ENCODE measurements at regions not wholly inside any gene's neighbourhood (a gene's known extent, or its start where the extent isn't known, plus 50 kb on each side); places are given as distances from the start of the nearest gene placed in this dataset.

DNA sequence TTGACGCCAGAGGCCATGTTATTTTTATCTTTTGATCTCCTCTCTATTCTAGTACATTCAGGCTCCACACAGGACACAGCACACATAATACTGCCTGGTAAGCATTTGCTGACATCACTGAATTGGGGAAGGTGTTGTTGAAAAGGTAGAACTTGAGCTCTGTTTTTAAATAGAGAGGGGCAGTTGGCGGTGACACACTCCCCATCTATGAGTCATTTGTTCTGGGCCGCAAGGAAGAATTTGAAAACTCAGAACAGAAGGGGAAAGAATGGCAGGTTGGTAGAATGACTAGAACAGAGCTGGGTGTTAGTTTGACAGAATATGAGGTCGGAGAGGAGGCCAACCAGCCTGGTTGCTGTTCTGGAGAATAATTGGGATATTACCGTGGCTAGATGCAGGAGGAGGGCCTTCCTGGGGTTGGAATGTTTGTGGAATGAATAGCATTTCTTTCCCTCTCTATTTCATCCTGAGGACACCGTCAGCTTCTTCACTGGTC lies 52.1 kb upstream of the ERRFI1 start:
- Histone ChIP-seq H4K8ac (ENCODE audit: low read depth in 2 of 2, low read length in 2 of 2) (peak overlapping the region; percentile 34 to 71), H2BK20ac (ENCODE audit: low read depth, low read length) (peak overlapping the region; percentile 86), H2AK5ac (ENCODE audit: low read depth, low read length) (peak overlapping the region; percentile 79), H3K4me2 (ENCODE audit: low read depth, low read length) (peak overlapping the region; percentile 37; the same call in 1 of the 2 replicates), H3K18ac (ENCODE audit: low read depth, low read length) (peak overlapping the region; percentile 68), H3K4ac (ENCODE audit: low read depth, low read length) (peak overlapping the region; percentile 74), H3K14ac (replicated peaks; ENCODE audit: low read depth, low read length) (peak overlapping the region; percentile 28; the same call in 1 of the 2 replicates), H3K9me3 (ENCODE audit: control insufficient read depth, insufficient read depth, low read length) (no peaks in the 10 kb centered on the region), H3K27ac (ENCODE audit: insufficient read depth, low read length) (peak overlapping the region; percentile 38), H4K5ac (ENCODE audit: low read depth, low read length) (peak overlapping the region; percentile 7; the same call in 1 of the 2 replicates), H4K20me1 (ENCODE audit: insufficient read depth, low read length) (no peaks in the 10 kb centered on the region), H2BK5ac (ENCODE audit: low read depth, low read length, poor library complexity, severe bottlenecking) (peak overlapping the region; percentile 73), H3K4me3 (ENCODE audit: insufficient read depth, low read depth, low read length) (no peak overlapping the region), H2AFZ (replicated peaks; ENCODE audit: low read length, poor library complexity) (peak overlapping the region; percentile 27), H2AK9ac (replicated peaks; ENCODE audit: low read depth, low read length, poor library complexity) (no peak overlapping the region), H3K27me3 (ENCODE audit: control insufficient read depth, insufficient read depth, low read length) (no peaks in the 10 kb centered on the region), H3K4me1 (ENCODE audit: control insufficient read depth, insufficient read depth, low read length) (peaks cover 26% of the 10 kb centered on the region), H4K91ac (ENCODE audit: insufficient read depth, low read depth, low read length) (peak overlapping the region; percentile 81), H3K79me1 (ENCODE audit: low read depth in 1 of 2, low read length in 2 of 2) (no peaks in the 10 kb centered on the region), H3K36me3 (ENCODE audit: control insufficient read depth, insufficient read depth, low read length) (no peaks in the 10 kb centered on the region), H3K23ac (ENCODE audit: low read depth, low read length) (peak overlapping the region; percentile 36; the same call in 1 of the 2 replicates), H2BK120ac (ENCODE audit: low read depth, low read length) (peak overlapping the region; percentile 74), H3K9ac (ENCODE audit: low read depth, low read length) (no peak overlapping the region), H3K9me1 (ENCODE audit: insufficient read depth, low read length) (peaks cover 14% of the 10 kb centered on the region), H3K56ac (ENCODE audit: extremely low read depth, insufficient read depth, low read length) (peak overlapping the region; percentile 12; the same call in 1 of the 2 replicates), H2BK15ac (ENCODE audit: low read depth, low read length) (peak overlapping the region; percentile 71)
- ChIA-PET POLR2A (ENCODE audit: unreplicated experiment) (interaction anchor here (0.6 kb wide), 2 partner anchors 228 to 233 kb away, joined by 3 read pairs; no protein-coding TSS in a partner anchor), CTCF (interaction anchor here (0.5 to 1.9 kb wide), 8 partner anchors 11 to 236 kb away, joined by 3 to 9 read pairs (median 4); no protein-coding TSS in a partner anchor)
- ATAC-seq (ENCODE audit: low read depth) = peak; percentile 61
- TF ChIP-seq FOS (IDR thresholded peaks at IDR 0.05; ENCODE audit: low read depth, low read length) (peak; percentile 91), RAD21 (IDR thresholded peaks at IDR 0.05; ENCODE audit: low read length) (no peak), MAZ (IDR thresholded peaks at IDR 0.05; ENCODE audit: borderline replicate concordance, low read depth, low read length) (no peak), RFX5 (IDR thresholded peaks at IDR 0.05; ENCODE audit: low read depth, low read length) (no peak), SMC3 (IDR thresholded peaks at IDR 0.05; ENCODE audit: low read depth, low read length) (peak; percentile 17; the same call in 1 of the 2 replicates), BHLHE40 (IDR thresholded peaks at IDR 0.05; ENCODE audit: low read depth, low read length) (no peak), MAFK (IDR thresholded peaks at IDR 0.05; ENCODE audit: low read depth, low read length) (peak; percentile 94), CEBPB (IDR thresholded peaks at IDR 0.05; ENCODE audit: low read depth, low read length) (no peak), RCOR1 (IDR thresholded peaks at IDR 0.05; ENCODE audit: insufficient replicate concordance, low read length) (no peak)
- TF ChIP-seq, protein P1, sequence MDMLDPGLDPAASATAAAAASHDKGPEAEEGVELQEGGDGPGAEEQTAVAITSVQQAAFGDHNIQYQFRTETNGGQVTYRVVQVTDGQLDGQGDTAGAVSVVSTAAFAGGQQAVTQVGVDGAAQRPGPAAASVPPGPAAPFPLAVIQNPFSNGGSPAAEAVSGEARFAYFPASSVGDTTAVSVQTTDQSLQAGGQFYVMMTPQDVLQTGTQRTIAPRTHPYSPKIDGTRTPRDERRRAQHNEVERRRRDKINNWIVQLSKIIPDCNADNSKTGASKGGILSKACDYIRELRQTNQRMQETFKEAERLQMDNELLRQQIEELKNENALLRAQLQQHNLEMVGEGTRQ (IDR thresholded peaks at IDR 0.05; ENCODE audit: low read depth, low read length) = no peak
- TF ChIP-seq, protein P2, sequence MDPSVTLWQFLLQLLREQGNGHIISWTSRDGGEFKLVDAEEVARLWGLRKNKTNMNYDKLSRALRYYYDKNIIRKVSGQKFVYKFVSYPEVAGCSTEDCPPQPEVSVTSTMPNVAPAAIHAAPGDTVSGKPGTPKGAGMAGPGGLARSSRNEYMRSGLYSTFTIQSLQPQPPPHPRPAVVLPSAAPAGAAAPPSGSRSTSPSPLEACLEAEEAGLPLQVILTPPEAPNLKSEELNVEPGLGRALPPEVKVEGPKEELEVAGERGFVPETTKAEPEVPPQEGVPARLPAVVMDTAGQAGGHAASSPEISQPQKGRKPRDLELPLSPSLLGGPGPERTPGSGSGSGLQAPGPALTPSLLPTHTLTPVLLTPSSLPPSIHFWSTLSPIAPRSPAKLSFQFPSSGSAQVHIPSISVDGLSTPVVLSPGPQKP (IDR thresholded peaks at IDR 0.05; ENCODE audit: borderline replicate concordance, low read depth, low read length) = no peak
- BruUV-seq (replicated peaks) = no TSS peak
- dilution Hi-C loops (cut with HindIII; ENCODE audit: low sequenced_read_pairs, unreplicated experiment) (no loop called here), in situ Hi-C loops (cut with MboI; ENCODE audit: low sequenced_read_pairs) (no loop called here), intact Hi-C loops (cut with micrococcal nuclease) (loop anchor here (5.0 kb wide), 1 partner anchor 36 kb away; no protein-coding TSS in a partner anchor)
- 0% methylated on average over 2 of the region's 6 CpGs; no CpG with 5 or more reads in 1 of the 2 experiments for WGBS, 2 experiments (ENCODE audit: extremely low coverage in 2 of 2, insufficient read length in 1 of 2)
- peak; percentile 77 for DNase-seq
